ENCODE measurements at regions not wholly inside any gene's neighbourhood (a gene's known extent, or its start where the extent isn't known, plus 50 kb on each side); places are given as distances from the start of the nearest gene placed in this dataset.

DNA sequence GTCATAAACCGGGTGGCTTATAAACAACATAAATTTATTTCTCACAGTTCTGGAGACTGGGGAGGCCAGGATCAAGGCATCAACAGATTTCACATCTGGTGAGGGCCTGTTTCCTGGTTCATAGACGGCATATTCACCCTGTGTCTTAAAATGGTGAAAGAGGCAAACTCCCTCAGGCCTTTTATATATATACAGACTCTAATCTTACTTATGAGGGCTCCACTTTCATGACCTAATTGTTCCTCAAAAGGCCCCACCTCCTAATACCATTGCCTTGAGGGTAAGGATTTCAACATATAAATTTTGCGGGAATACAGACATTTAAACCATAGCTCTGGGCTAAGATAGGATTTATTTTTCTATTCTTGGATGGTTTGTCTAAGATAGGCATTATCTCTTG is 187.2 kb downstream of the PPP1R3A start:
- TF ChIP-seq, protein P1, sequence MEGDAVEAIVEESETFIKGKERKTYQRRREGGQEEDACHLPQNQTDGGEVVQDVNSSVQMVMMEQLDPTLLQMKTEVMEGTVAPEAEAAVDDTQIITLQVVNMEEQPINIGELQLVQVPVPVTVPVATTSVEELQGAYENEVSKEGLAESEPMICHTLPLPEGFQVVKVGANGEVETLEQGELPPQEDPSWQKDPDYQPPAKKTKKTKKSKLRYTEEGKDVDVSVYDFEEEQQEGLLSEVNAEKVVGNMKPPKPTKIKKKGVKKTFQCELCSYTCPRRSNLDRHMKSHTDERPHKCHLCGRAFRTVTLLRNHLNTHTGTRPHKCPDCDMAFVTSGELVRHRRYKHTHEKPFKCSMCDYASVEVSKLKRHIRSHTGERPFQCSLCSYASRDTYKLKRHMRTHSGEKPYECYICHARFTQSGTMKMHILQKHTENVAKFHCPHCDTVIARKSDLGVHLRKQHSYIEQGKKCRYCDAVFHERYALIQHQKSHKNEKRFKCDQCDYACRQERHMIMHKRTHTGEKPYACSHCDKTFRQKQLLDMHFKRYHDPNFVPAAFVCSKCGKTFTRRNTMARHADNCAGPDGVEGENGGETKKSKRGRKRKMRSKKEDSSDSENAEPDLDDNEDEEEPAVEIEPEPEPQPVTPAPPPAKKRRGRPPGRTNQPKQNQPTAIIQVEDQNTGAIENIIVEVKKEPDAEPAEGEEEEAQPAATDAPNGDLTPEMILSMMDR (IDR thresholded peaks at IDR 0.05) = no peak
- TF ChIP-seq MXI1 (IDR thresholded peaks at IDR 0.05; ENCODE audit: low read depth, low read length) (no peak), RCOR1 (IDR thresholded peaks at IDR 0.05; ENCODE audit: low read length) (no peak), MEF2A (IDR thresholded peaks at IDR 0.05; ENCODE audit: borderline replicate concordance, low read depth) (no peak), RXRA (IDR thresholded peaks at IDR 0.05; ENCODE audit: borderline replicate concordance, low read depth) (no peak), FOXJ3 (CRISPR knock-in tag; IDR thresholded peaks at IDR 0.05) (no peak), EZH2phosphoT487 (IDR thresholded peaks at IDR 0.05; ENCODE audit: borderline replicate concordance, low read depth) (no peak), RFX5 (IDR thresholded peaks at IDR 0.05; ENCODE audit: low read length) (no peak), POLR2AphosphoS5 (IDR thresholded peaks at IDR 0.05; ENCODE audit: low read depth, low read length) (no peak), TEAD4 (IDR thresholded peaks at IDR 0.05; ENCODE audit: borderline replicate concordance, insufficient read depth) (no peak), NRF1 (IDR thresholded peaks at IDR 0.05; ENCODE audit: low read depth, low read length) (no peak), NFIC (IDR thresholded peaks at IDR 0.05; ENCODE audit: borderline replicate concordance) (no peak)
- TF ChIP-seq, protein P2, sequence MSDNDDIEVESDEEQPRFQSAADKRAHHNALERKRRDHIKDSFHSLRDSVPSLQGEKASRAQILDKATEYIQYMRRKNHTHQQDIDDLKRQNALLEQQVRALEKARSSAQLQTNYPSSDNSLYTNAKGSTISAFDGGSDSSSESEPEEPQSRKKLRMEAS (IDR thresholded peaks at IDR 0.05; ENCODE audit: low read depth) = no peak
- TF ChIP-seq, protein P3, sequence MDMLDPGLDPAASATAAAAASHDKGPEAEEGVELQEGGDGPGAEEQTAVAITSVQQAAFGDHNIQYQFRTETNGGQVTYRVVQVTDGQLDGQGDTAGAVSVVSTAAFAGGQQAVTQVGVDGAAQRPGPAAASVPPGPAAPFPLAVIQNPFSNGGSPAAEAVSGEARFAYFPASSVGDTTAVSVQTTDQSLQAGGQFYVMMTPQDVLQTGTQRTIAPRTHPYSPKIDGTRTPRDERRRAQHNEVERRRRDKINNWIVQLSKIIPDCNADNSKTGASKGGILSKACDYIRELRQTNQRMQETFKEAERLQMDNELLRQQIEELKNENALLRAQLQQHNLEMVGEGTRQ (IDR thresholded peaks at IDR 0.05; ENCODE audit: borderline replicate concordance, low read depth, low read length) = no peak
